NCI-H1417 (cell line): ENCODE measurements at regions not wholly inside any gene's neighbourhood (a gene's known extent, or its start where the extent isn't known, plus 50 kb on each side); places are given as distances from the start of the nearest gene placed in this dataset.

Experiments used
- DNase-seq, 3 experiments: peaks; one replicate each; lab custom pipeline; 2025; lab: John Stamatoyannopoulos, UW

- DNase-seq = peak in 1 of 3 experiments; percentile 53
Observed at GRCh38 chr2:62565309-62565908, 59.4 kb upstream of the TMEM17 start.

- peak in 1 of 3 experiments; percentile 17 for DNase-seq
Observed at GRCh38 chr2:62564380-62565137, 58.6 kb upstream of the TMEM17 start.

GRCh38 chr2:62561586-62561985, 55.6 kb upstream of the TMEM17 start:
- DNase-seq = no peak

DNA sequence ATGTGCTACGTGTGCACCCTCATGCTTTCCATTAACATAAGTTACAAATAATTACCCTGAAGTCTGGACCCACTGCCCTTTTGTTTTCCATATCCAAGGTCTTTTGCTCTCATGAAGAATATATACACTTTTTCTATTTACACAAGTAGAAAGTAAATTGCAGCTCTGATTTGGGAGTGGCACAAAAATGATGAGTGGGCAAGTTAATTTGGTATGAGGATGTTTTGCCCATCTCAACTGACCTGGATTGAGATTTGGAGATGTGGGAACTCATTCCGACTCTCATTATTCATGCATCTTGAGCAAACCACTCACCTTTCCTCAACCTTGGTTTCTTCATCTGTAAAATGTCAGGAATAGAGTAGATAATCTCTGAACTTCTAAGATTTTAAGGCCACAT, 53.6 kb upstream of the TMEM17 start:
- DNase-seq = peak in 1 of 3 experiments; percentile 23

DNA sequence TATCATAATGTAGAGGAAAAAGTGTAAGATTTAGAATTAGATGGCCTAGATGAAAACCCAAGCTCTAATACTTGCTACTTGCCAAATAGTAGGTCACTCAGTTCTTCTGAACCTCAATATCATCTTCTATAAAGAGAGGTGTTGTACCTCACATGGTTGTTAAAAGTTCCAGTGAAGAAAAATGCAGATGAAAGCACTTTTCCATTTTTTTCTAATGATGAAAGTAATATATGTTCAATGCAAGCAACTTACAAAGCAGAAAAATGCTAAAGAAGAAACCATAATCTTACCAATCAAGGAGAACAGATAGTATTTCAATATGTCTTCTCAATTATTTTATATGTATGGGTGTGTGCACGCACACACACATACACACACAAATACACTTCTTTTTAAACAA, 52.7 kb upstream of the TMEM17 start:
- DNase-seq = no peak

DNA sequence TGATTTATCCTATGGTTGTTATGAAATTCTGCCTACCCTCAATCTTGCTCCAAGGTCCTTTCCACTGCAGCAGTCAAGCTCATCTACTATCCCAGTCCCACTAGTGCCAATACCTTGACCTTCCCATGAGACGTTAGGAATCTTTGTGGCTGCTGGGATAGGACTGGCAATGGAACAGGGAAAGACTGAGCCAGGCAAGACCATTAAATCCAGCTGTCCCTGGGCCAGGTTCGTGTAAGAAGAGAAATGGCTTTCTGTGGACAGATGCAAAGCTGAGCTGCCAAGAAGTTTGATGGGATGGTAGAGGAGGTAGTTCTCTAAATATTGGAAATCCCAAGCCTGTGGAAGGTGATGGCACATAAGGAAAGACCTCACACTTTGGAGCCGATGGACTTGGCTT, 50.1 kb upstream of the TMEM17 start:
- DNase-seq = no peak
